Esophagus (tissue), 2 donors: ENCODE measurements at regions not wholly inside any gene's neighbourhood (a gene's known extent, or its start where the extent isn't known, plus 50 kb on each side); places are given as distances from the start of the nearest gene placed in this dataset.

Experiments
- H3K27ac ChIP-seq, 2 donors: one replicate each; pipeline ENCODE4 v1.5.1; 2013; ENCODE audit warnings: low read depth in 2 of 2, mild to moderate bottlenecking in 2 of 2, inconsistent platforms in 1 of 2, low read length in 1 of 2, moderate library complexity in 1 of 2
- H3K27me3 ChIP-seq, 2 donors: one replicate each; pipeline ENCODE4 v1.6.1; 2013; ENCODE audit warnings: low read length in 2 of 2, control low read depth in 1 of 2, mild to moderate bottlenecking in 1 of 2; ENCODE audit not compliant: insufficient read depth in 2 of 2, control insufficient read depth in 1 of 2
- H3K36me3 ChIP-seq, 2 donors: one replicate each; pipeline ENCODE4 v1.6.1; 2013; ENCODE audit warnings: low read length in 1 of 2; ENCODE audit not compliant: control insufficient read depth in 2 of 2, insufficient read depth in 2 of 2
- H3K4me1 ChIP-seq, 2 donors: one replicate each; pipeline ENCODE4 v1.6.1; 2013; ENCODE audit warnings: low read length in 1 of 2; ENCODE audit not compliant: control insufficient read depth in 2 of 2, insufficient read depth in 2 of 2
- H3K4me3 ChIP-seq, 2 donors: one replicate each; pipeline ENCODE4 v1.5.1; 2013; ENCODE audit warnings: low read length in 2 of 2, mild to moderate bottlenecking in 2 of 2, low read depth in 1 of 2, moderate library complexity in 1 of 2
- H3K9me3 ChIP-seq, 2 donors: one replicate each; pipeline ENCODE4 v1.6.1; 2013; ENCODE audit warnings: mild to moderate bottlenecking in 2 of 2, low read depth in 1 of 2, low read length in 1 of 2, moderate library complexity in 1 of 2; ENCODE audit not compliant: control insufficient read depth in 2 of 2, insufficient read depth in 1 of 2
- WGBS, 2 donors: extraction: QIAGEN DNeasy Blood & Tissue Kit; methylation state at CpG; one replicate each; pipeline ENCODE4 v1.1.7; 2013; 5-methylcytosine and 5-hydroxymethylcytosine counted together
- donor health status: healthy with polysubstance abuse.
- donor health status: Bipolar disorder and iron deficiency.

- no peak overlapping the region for H3K4me3 ChIP-seq
- no peak overlapping the region for H3K27ac ChIP-seq
- no peaks in the 10 kb centered on the region for H3K4me1 ChIP-seq
- WGBS, 2 donors: 56 to 78% methylated on average over 13 of the region's 13 CpGs
- no peaks in the 10 kb centered on the region for H3K27me3 ChIP-seq
- H3K9me3 ChIP-seq: no peaks in the 10 kb centered on the region
- no peaks in the 10 kb centered on the region for H3K36me3 ChIP-seq
Observed at GRCh38 chr14:34023824-34024767, 73.2 kb upstream of the EGLN3 start.

GRCh38 chr14:34021096-34021495 is 70.2 kb upstream of the EGLN3 start:
- H3K27ac ChIP-seq: no peak overlapping the region
- WGBS, 2 donors: 94 to 96% methylated on average over 3 of the region's 3 CpGs

DNA sequence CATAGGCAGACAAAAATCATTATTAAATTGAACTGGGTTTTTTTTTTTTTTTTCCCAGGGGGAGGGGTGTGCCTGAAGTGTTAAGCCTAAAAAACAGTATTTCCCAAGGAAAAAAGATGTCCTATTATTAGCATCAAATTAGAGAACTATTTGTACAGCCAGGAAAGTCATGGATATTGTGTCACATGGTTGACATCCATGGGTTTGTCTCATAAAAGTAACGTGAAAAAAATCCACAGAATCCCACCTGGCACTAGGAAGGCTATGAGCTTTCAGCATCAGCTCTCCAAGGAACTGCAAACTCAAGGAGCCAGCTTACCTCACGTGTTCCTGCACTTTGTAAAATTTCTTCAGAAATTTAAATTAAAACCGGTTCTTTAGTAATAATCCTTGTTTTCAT is 69.1 kb upstream of the EGLN3 start:
- H3K27ac ChIP-seq: no peak overlapping the region
- no peaks in the 10 kb centered on the region for H3K36me3 ChIP-seq
- no peak overlapping the region for H3K4me3 ChIP-seq
- H3K4me1 ChIP-seq: peaks cover 0 to 2% of the 10 kb centered on the region in 2 donors
- no peaks in the 10 kb centered on the region for H3K9me3 ChIP-seq
- WGBS, 2 donors: 76 to 84% methylated on average over 3 of the region's 3 CpGs
- H3K27me3 ChIP-seq: no peaks in the 10 kb centered on the region

More at GRCh38 chr14:34021096-34021495, 70.2 kb upstream of the EGLN3 start:
- Histone ChIP-seq H3K4me1 (peaks cover 0 to 2% of the 10 kb centered on the region in 2 donors), H3K27me3 (no peaks in the 10 kb centered on the region), H3K4me3 (no peak overlapping the region), H3K9me3 (no peaks in the 10 kb centered on the region), H3K36me3 (no peaks in the 10 kb centered on the region)

DNA sequence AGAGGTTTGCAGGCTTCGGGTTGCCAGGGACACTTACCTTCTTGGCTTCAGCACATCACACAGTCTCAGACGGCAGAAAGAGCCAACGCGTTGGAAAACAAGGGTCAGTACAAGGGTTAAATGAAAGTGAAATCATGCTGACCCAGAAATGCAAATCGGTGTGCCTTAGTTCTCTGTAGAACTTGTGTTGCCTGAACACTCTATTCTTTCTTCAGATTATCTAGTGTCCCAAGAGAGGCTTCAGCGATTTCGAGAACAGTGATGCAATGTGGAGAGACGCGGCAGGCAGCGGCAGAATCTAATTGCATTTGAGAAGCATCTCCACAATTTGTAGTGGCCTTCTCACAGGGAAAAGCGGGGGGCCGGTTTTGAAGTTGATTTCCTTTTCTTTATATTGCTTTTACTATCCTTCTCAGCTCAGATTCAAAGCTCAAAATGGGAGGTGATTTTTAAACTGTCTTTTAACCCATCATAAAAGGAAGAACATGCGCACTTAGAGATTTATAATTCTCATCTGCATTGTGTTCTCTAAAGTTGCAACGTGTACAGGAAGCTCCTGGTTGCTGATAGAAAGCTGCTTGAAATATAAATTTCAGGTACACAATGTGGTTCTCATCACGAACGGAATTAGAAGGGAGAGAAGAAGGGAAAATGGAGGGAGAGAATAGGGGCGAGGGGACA is 67.8 kb upstream of the EGLN3 start:
- H3K27me3 ChIP-seq: no peaks in the 10 kb centered on the region
- H3K36me3 ChIP-seq: no peaks in the 10 kb centered on the region
- no peaks in the 10 kb centered on the region for H3K9me3 ChIP-seq
- peaks cover 0 to 2% of the 10 kb centered on the region in 2 donors for H3K4me1 ChIP-seq
- no peak overlapping the region for H3K27ac ChIP-seq
- no peak overlapping the region for H3K4me3 ChIP-seq
- WGBS, 2 donors: 61 to 65% methylated on average over 17 of the region's 17 CpGs

DNA sequence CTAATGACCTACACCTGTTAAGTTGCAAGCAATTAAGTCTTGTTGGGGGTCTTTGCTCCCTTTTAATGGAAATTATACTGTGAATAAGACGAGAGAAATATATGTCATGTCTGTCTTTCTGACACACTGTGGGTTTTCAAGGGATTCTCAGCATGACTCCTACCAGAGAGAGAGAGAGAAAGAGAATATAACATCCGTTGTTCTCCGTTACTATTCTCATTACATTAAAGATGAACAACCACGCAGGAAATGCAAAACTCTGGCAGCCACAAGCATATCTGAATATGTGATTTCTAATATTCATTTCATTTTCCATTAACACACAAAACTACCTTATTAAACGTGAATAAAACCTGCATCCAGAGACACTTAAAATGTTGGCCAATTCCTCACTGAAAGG is 67.3 kb upstream of the EGLN3 start:
- Histone ChIP-seq H3K9me3 (no peaks in the 10 kb centered on the region), H3K36me3 (no peaks in the 10 kb centered on the region), H3K4me1 (peaks cover 0 to 2% of the 10 kb centered on the region in 2 donors), H3K4me3 (no peak overlapping the region), H3K27ac (no peak overlapping the region), H3K27me3 (no peaks in the 10 kb centered on the region)
- WGBS, 2 donors: 70 to 75% methylated on average over 5 of the region's 5 CpGs

DNA sequence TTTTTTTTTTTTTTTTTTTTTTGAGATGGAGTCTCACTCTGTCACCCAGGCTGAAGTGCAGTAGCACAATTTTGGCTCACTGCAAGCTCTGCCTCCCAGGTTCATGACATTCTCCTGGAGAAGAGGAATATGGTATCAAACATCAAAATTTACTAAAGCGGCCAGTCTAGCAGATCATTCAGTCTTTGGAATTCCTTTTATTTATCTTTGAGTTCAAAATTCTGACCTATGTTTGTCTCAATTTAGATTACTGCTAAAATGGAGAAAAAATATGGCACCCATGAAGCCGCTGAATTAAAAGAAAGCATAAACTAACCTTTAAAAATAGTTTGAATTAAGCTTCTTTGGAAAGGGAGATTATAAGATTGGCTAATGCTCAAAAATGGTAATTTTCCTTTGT is 64.5 kb upstream of the EGLN3 start:
- no peak overlapping the region for H3K27ac ChIP-seq
- peaks cover 0 to 2% of the 10 kb centered on the region in 2 donors for H3K4me1 ChIP-seq
- H3K36me3 ChIP-seq: no peaks in the 10 kb centered on the region
- no peaks in the 10 kb centered on the region for H3K9me3 ChIP-seq
- WGBS, 2 donors: 85 to 88% methylated on average over 2 of the region's 2 CpGs
- H3K4me3 ChIP-seq: no peak overlapping the region
- no peaks in the 10 kb centered on the region for H3K27me3 ChIP-seq

GRCh38 chr14:34014936-34015335 is 64.1 kb upstream of the EGLN3 start:
- Histone ChIP-seq H3K36me3 (no peaks in the 10 kb centered on the region), H3K9me3 (no peaks in the 10 kb centered on the region), H3K4me3 (no peak overlapping the region), H3K4me1 (peaks cover 0 to 2% of the 10 kb centered on the region in 2 donors), H3K27ac (no peak overlapping the region), H3K27me3 (no peaks in the 10 kb centered on the region)
- WGBS, 2 donors: 87 to 89% methylated on average over 3 of the region's 3 CpGs

- Histone ChIP-seq H3K27ac (no peak overlapping the region), H3K27me3 (no peaks in the 10 kb centered on the region), H3K4me3 (no peak overlapping the region), H3K36me3 (no peaks in the 10 kb centered on the region), H3K9me3 (no peaks in the 10 kb centered on the region), H3K4me1 (peaks cover 0 to 2% of the 10 kb centered on the region in 2 donors)
- WGBS, 2 donors: 66 to 77% methylated on average over 4 of the region's 4 CpGs
Observed at GRCh38 chr14:34013721-34014060, 62.8 kb upstream of the EGLN3 start.

DNA sequence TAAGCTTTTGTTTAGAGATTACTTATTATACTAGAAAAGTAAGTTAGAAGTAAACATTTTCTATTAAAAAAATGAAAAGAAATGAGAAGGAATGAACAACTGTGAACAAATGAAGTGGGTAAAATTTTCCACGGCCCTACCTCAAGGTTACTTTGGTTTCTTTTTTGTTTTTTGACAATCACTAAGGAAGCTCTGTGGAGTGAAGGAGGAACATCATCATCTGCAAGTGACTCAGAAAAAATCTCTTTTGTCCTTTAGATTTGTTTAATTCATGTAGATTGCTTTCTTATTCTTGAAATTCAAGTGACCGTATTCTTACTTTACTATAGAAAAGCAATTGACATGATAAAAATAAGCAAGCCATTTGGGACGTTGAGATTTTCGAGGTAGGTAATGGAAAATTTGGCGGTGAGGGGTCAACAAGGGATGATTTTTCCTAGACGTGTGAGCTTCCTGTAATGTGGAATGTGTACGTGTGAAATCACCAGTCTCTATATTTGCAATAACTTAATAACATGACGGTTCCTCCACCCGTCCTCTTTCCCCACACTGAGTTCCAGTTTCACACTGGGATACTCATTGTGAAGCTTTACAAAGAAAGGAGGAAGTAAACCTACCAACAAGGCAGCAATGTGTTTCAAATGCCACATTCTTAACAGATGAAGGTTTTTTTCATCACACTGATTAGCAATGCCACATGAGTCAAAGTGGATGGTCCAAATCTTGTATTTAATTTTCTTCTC is 62.3 kb upstream of the EGLN3 start:
- Histone ChIP-seq H3K4me1 (no peaks in the 10 kb centered on the region), H3K4me3 (no peak overlapping the region), H3K36me3 (no peaks in the 10 kb centered on the region), H3K27ac (no peak overlapping the region), H3K9me3 (no peaks in the 10 kb centered on the region), H3K27me3 (no peaks in the 10 kb centered on the region)
- 64 to 72% methylated on average over 9 of the region's 9 CpGs for WGBS, 2 donors
